Heart left ventricle (tissue), 13 donors: ENCODE measurements at regions not wholly inside any gene's neighbourhood (a gene's known extent, or its start where the extent isn't known, plus 50 kb on each side); places are given as distances from the start of the nearest gene placed in this dataset.

ENCODE experiments used
- POLR2A ChIP-seq, 2 donors: fragments of 450-650 bp; IDR thresholded peaks; one replicate each; pipeline ENCODE4 v1.6.1; 2017; ENCODE audit warnings: antibody characterized with exemption in 2 of 2, mild to moderate bottlenecking in 2 of 2, moderate library complexity in 2 of 2
- TF ChIP-seq, protein P1 (sequence below), 12 donors: fragments of 200-600 bp; sonication (generic) in 4 of 12; IDR thresholded peaks; one replicate each; pipeline versions ENCODE4 v1.5.0 to v1.8.0; 2018 to 2022; ENCODE audit warnings: antibody characterized with exemption in 12 of 12, mild to moderate bottlenecking in 5 of 12
- donor health status: ischemic (EF 13 %, LVEDD 7.1; RV severe dilation, severe dysfunction).
- donor health status: DM: no; HTN: yes; CAD: no.
- donor health status: DM: no; HTN: no; CAD: no.
- donor health status: ischemic (EF 25% LVEDD 6.9; RV normal size, moderate dysfunction).
- donor health status: ischemic (EF 25% LVEDD 5.7; RV mildly dilated, moderate dysfunction).
- donor health status: ischemic (EF 35%, LVEDD 5.7; RV mildly dilated, moderate dysfunction).
- donor health status: nonischemic (EF 11% LVEDD 7.7; RV severe dilation, severe dysfunction).
- donor health status: DM: yes; HTN: yes; CAD: no.
- donor health status: PGD.
- donor health status: ischemic (EF 29% LVEDD 5.4; RV normal size, mild dysfunction).
- donor health status: nonischemic (EF 23%, LVEDD 6.1; RV moderate dilation, normal function).

GRCh38 chr17:14808425-14808824 lies 456.7 kb downstream of the PMP22 start:
- TF ChIP-seq, protein P1, sequence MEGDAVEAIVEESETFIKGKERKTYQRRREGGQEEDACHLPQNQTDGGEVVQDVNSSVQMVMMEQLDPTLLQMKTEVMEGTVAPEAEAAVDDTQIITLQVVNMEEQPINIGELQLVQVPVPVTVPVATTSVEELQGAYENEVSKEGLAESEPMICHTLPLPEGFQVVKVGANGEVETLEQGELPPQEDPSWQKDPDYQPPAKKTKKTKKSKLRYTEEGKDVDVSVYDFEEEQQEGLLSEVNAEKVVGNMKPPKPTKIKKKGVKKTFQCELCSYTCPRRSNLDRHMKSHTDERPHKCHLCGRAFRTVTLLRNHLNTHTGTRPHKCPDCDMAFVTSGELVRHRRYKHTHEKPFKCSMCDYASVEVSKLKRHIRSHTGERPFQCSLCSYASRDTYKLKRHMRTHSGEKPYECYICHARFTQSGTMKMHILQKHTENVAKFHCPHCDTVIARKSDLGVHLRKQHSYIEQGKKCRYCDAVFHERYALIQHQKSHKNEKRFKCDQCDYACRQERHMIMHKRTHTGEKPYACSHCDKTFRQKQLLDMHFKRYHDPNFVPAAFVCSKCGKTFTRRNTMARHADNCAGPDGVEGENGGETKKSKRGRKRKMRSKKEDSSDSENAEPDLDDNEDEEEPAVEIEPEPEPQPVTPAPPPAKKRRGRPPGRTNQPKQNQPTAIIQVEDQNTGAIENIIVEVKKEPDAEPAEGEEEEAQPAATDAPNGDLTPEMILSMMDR (IDR thresholded peaks at IDR 0.05): no peak
- TF ChIP-seq POLR2A (IDR thresholded peaks at IDR 0.05): no peak
